ENCODE measurements at regions not wholly inside any gene's neighbourhood (a gene's known extent, or its start where the extent isn't known, plus 50 kb on each side); places are given as distances from the start of the nearest gene placed in this dataset.

DNA sequence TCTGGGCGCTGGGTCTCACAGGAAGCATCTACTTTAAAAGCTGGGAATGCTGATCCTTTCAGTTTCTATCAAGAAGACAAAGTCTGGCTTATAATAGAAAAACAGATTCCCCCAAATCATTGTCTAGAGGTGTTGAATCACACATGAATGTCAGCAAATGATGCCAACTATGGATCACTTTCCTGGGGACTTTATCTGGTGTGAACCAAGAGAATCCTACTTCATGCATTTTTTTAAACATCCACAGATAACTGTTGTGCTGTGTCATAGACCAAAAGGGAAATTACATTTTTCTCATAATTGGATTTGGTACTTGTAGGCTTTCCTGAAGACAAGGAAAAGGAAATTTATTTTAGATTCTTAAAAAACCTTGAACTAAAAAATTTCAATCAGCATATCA, 132.7 kb downstream of the CD47 start:
- Histone ChIP-seq H4K20me1 (ENCODE audit: low read length) (no peaks in the 10 kb centered on the region), H3K4me1 (ENCODE audit: insufficient read depth, low read length) (peaks cover 7% of the 10 kb centered on the region), H3K4me2 (ENCODE audit: low read length) (no peak overlapping the region), H3K9me3 (ENCODE audit: low read length) (no peaks in the 10 kb centered on the region), H2AFZ (ENCODE audit: low read length) (no peak overlapping the region), H3K79me2 (ENCODE audit: low read length) (no peaks in the 10 kb centered on the region), H3F3A (ENCODE audit: low read length, unreplicated experiment) (no peaks in the 10 kb centered on the region), H3K4me3 (ENCODE audit: low read length) (no peak overlapping the region), H3K9me2 (replicated peaks; ENCODE audit: low read length) (no peaks in the 10 kb centered on the region), H3K27me3 (ENCODE audit: low read length) (no peaks in the 10 kb centered on the region), H3K27ac (ENCODE audit: low read length) (no peak overlapping the region), H3K36me3 (ENCODE audit: low read depth, low read length) (no peaks in the 10 kb centered on the region), H3K9ac (ENCODE audit: low read length) (no peak overlapping the region)
- POLR2A ChIA-PET (ENCODE audit: unreplicated experiment) = no interaction called here
- TF ChIP-seq EZH2 (IDR thresholded peaks at IDR 0.05; ENCODE audit: low read length, unreplicated experiment) = no peak
- no peak for TF ChIP-seq EZH2phosphoT487 (IDR thresholded peaks at IDR 0.05; ENCODE audit: borderline replicate concordance, low read length)
- no peak for TF ChIP-seq CTCF (conservative IDR thresholded peaks at IDR 0.05; ENCODE audit: low read depth, low read length)
- no TSS peak for BruUV-seq (replicated peaks)
- DNase-seq (no peak), ATAC-seq (no peak)
- intact Hi-C loops (cut with micrococcal nuclease) = no loop called here
- CTCF ChIA-PET = no interaction called here

GRCh38 chr3:107956991-107957900, 133.6 kb downstream of the CD47 start:
- Histone ChIP-seq H3K27ac (ENCODE audit: low read length) (no peak overlapping the region), H3K36me3 (ENCODE audit: low read depth, low read length) (no peaks in the 10 kb centered on the region), H3K9me2 (replicated peaks; ENCODE audit: low read length) (no peaks in the 10 kb centered on the region), H3K27me3 (ENCODE audit: low read length) (no peaks in the 10 kb centered on the region), H3K4me3 (ENCODE audit: low read length) (no peak overlapping the region), H3F3A (ENCODE audit: low read length, unreplicated experiment) (no peaks in the 10 kb centered on the region), H3K4me1 (ENCODE audit: insufficient read depth, low read length) (no peaks in the 10 kb centered on the region), H3K4me2 (ENCODE audit: low read length) (no peak overlapping the region), H3K9ac (ENCODE audit: low read length) (no peak overlapping the region), H3K79me2 (ENCODE audit: low read length) (no peaks in the 10 kb centered on the region), H3K9me3 (ENCODE audit: low read length) (no peaks in the 10 kb centered on the region), H2AFZ (ENCODE audit: low read length) (no peak overlapping the region), H4K20me1 (ENCODE audit: low read length) (no peaks in the 10 kb centered on the region)
- DNase-seq (no peak), ATAC-seq (no peak)
- no peak for TF ChIP-seq CTCF (conservative IDR thresholded peaks at IDR 0.05; ENCODE audit: low read depth, low read length)
- TF ChIP-seq EZH2phosphoT487 (IDR thresholded peaks at IDR 0.05; ENCODE audit: borderline replicate concordance, low read length) = no peak
- CTCF ChIA-PET = no interaction called here
- intact Hi-C loops (cut with micrococcal nuclease) = no loop called here
- BruUV-seq (replicated peaks) = no TSS peak
- POLR2A ChIA-PET (ENCODE audit: unreplicated experiment) = no interaction called here

DNA sequence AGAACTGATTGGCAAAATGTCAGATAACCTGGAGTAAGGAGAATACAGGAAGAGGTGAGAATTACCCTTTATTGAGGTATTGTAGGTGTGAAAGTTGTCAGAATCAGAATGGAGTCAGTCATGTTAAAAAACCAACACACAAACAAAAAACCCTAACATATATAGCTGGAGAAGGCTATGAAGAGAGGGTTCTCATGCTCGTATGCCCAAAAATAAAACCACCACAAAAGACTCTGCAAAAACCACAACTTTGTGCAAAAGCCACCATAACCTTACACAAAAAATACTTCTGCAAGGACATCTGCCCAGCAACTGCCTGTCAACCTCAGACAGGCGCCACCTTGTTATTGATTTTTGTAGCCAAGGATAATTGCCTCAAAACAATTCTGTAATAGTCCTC, 136.0 kb downstream of the CD47 start:
- H3K4me1 ChIP-seq (ENCODE audit: insufficient read depth, low read length) = no peaks in the 10 kb centered on the region
- H3K27me3 ChIP-seq (ENCODE audit: low read length) = no peaks in the 10 kb centered on the region
- no TSS peak for BruUV-seq (replicated peaks)
- ChIA-PET CTCF (no interaction called here), POLR2A (ENCODE audit: unreplicated experiment) (no interaction called here)
- no peaks in the 10 kb centered on the region for H3K36me3 ChIP-seq (ENCODE audit: low read depth, low read length)
- no peak for DNase-seq
- no peak for ATAC-seq
- H3K9ac ChIP-seq (ENCODE audit: low read length) = no peak overlapping the region
- no peaks in the 10 kb centered on the region for H3K79me2 ChIP-seq (ENCODE audit: low read length)
- no peak overlapping the region for H3K27ac ChIP-seq (ENCODE audit: low read length)
- no peaks in the 10 kb centered on the region for H3K9me3 ChIP-seq (ENCODE audit: low read length)
- no peak overlapping the region for H2AFZ ChIP-seq (ENCODE audit: low read length)
- H3K4me2 ChIP-seq (ENCODE audit: low read length) = no peak overlapping the region
- H3F3A ChIP-seq (ENCODE audit: low read length, unreplicated experiment) = no peaks in the 10 kb centered on the region
- no peak for TF ChIP-seq EZH2phosphoT487 (IDR thresholded peaks at IDR 0.05; ENCODE audit: borderline replicate concordance, low read length)
- no peak for TF ChIP-seq EZH2 (IDR thresholded peaks at IDR 0.05; ENCODE audit: low read length, unreplicated experiment)
- no peak for TF ChIP-seq CTCF (conservative IDR thresholded peaks at IDR 0.05; ENCODE audit: low read depth, low read length)
- intact Hi-C loops (cut with micrococcal nuclease) = no loop called here
- H3K4me3 ChIP-seq (ENCODE audit: low read length) = no peak overlapping the region
- H3K9me2 ChIP-seq (replicated peaks; ENCODE audit: low read length) = no peaks in the 10 kb centered on the region
- no peaks in the 10 kb centered on the region for H4K20me1 ChIP-seq (ENCODE audit: low read length)

All from PC-3 (cell line).